ENCODE measurements at regions not wholly inside any gene's neighbourhood (a gene's known extent, or its start where the extent isn't known, plus 50 kb on each side); places are given as distances from the start of the nearest gene placed in this dataset.

DNA sequence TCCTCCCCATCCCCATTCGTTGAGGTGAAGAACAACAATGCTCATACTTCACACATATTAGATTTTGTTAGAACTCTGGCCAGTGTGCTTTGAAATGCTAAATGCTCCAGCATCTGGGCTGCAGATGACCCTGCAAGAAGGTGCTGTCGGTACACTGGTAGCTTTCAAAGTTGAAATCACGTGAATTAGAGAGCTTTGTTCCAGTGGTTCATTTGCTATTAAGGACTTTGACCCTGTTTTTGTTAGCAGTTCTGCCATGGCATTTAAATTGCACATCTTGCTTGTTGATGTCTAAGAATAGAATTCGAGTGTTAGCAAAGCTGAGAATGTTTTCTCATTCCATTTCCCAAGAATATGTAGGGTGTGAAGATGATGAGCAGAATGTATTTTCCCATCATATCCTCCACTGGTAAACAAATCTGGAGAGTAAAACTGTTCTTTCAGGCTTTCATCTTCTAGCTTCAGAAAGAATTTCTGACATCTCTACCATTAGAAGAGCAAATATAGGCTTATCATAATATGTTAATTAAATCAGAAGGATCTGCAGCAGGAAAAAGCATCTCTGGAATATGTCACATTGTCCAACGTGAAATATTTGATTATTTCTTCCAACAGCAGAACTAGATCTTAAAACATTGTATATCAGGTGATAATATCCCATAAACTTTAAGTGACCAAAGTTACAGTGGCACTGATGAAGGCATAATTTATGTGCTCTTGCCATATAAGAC is 98.8 kb upstream of the PDE3A start:
- peak overlapping the region in 11 of 12 donors; percentile 12 to 91 (median 61) for H3K27ac ChIP-seq
- 44 to 52% (median 44%) methylated on average over 5 of the region's 5 CpGs for WGBS, 4 donors
- no peaks in the 10 kb centered on the region for H3K36me3 ChIP-seq
- no peaks in the 10 kb centered on the region for H3K27me3 ChIP-seq
- DNase-seq (no peak), ATAC-seq (no peak)
- no peak overlapping the region for H3K4me3 ChIP-seq
- TF ChIP-seq POLR2A (IDR thresholded peaks at IDR 0.05): no peak
- TF ChIP-seq, protein P1, sequence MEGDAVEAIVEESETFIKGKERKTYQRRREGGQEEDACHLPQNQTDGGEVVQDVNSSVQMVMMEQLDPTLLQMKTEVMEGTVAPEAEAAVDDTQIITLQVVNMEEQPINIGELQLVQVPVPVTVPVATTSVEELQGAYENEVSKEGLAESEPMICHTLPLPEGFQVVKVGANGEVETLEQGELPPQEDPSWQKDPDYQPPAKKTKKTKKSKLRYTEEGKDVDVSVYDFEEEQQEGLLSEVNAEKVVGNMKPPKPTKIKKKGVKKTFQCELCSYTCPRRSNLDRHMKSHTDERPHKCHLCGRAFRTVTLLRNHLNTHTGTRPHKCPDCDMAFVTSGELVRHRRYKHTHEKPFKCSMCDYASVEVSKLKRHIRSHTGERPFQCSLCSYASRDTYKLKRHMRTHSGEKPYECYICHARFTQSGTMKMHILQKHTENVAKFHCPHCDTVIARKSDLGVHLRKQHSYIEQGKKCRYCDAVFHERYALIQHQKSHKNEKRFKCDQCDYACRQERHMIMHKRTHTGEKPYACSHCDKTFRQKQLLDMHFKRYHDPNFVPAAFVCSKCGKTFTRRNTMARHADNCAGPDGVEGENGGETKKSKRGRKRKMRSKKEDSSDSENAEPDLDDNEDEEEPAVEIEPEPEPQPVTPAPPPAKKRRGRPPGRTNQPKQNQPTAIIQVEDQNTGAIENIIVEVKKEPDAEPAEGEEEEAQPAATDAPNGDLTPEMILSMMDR (IDR thresholded peaks at IDR 0.05): no peak
- intact Hi-C loops (cut with DNase I): loop anchor here in 8 of 10 donors (5.0 to 10.0 kb wide), 9 partner anchors 53 to 355 kb away; partner anchors contain the start of gene PDE3A (in 6 of the 8)
- H3K4me1 ChIP-seq: peaks cover 0 to 47% (median 16%) of the 10 kb centered on the region in 12 donors
- no peaks in the 10 kb centered on the region for H3K9me3 ChIP-seq

DNA sequence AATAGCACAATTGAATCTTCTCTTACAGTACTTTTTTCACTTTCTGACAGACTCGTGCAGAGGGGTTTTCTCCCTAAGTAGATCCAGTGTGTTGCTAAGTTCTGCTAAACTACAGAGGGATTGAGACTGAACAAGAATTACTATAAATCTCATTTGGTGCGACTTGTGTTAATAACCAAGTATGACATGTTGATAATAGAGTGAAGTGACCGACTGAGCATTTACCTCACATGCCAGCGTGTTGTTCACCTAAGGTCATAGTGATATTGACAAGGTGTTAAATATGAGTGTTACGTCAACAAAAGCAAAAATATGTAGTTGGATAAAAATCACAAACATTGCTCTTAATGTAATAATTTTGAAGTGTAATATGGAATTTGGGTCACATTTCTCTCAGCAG is 97.8 kb upstream of the PDE3A start:
- intact Hi-C loops (cut with DNase I): loop anchor here in 8 of 10 donors (5.0 to 10.0 kb wide), 9 partner anchors 52 to 356 kb away; partner anchors contain the start of gene PDE3A (in 6 of the 8)
- DNase-seq: no peak
- Histone ChIP-seq H3K27ac (peak overlapping the region in 11 of 12 donors; percentile 16 to 91 (median 61)), H3K9me3 (no peaks in the 10 kb centered on the region), H3K27me3 (no peaks in the 10 kb centered on the region), H3K4me3 (no peak overlapping the region), H3K36me3 (no peaks in the 10 kb centered on the region), H3K4me1 (peaks cover 0 to 53% (median 16%) of the 10 kb centered on the region in 12 donors)
- WGBS, 4 donors: 45 to 54% (median 53%) methylated on average over 5 of the region's 5 CpGs
- ATAC-seq: peak in 2 of 4 donors; percentile 49 to 66
- no peak for TF ChIP-seq POLR2A (IDR thresholded peaks at IDR 0.05)
- TF ChIP-seq, protein P1 (IDR thresholded peaks at IDR 0.05): no peak

DNA sequence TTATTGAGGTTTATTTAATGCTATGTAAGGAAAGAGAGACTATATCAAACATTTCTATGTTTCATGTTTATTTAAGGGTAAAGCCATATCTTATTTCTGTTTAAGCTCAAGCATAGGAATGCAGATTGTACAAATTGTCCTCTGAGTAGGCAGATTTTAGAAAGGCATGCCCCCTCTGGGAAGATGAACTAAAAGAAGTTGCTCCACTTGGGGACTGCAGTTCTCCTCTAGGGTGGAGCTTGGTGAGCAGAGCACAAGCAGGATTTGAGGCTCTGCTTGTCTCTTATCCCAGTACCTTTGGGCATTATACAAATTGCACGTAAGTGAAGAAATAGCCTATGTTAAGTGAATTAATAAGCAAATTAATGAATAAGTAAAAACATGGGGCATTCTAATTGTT is 96.2 kb upstream of the PDE3A start:
- WGBS, 4 donors: 40 to 71% (median 63%) methylated on average over 1 of the region's 1 CpG
- peak; percentile 35 to 63 (median 55) for ATAC-seq
- DNase-seq: peak in 1 of 5 donors; percentile 32
- H3K9me3 ChIP-seq: no peaks in the 10 kb centered on the region
- H3K27me3 ChIP-seq: no peaks in the 10 kb centered on the region
- H3K4me3 ChIP-seq: peak overlapping the region in 1 of 12 donors; percentile 30
- peaks cover 0 to 53% (median 16%) of the 10 kb centered on the region in 12 donors for H3K4me1 ChIP-seq
- H3K27ac ChIP-seq: peak overlapping the region; percentile 28 to 91 (median 71)
- TF ChIP-seq POLR2A (IDR thresholded peaks at IDR 0.05): no peak
- TF ChIP-seq, protein P1 (IDR thresholded peaks at IDR 0.05): peak in 1 of 12 donors; percentile 6
- H3K36me3 ChIP-seq: no peaks in the 10 kb centered on the region
- intact Hi-C loops (cut with DNase I): loop anchor here in 8 of 10 donors (5.0 to 10.0 kb wide), 9 partner anchors 50 to 357 kb away; partner anchors contain the start of gene PDE3A (in 6 of the 8)

DNA sequence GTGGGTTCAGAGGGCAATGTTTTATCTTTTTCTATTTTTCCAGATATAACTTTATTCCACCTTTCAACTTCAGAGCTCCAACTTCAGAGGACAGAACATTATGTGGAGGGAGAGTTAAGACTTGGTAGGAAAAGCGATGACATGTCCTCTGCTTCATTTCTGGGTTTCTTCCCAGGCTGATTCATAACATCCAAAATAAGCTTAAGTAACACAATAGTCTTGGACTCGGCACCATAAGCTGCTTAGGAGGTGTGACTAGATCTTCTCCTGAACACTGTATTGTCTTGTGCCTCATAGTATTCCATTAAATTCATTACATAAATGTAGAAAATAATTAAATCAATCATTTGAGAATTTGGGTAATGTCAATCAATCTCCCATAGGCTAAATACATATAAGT is 95.5 kb upstream of the PDE3A start:
- intact Hi-C loops (cut with DNase I): loop anchor here in 8 of 10 donors (5.0 to 10.0 kb wide), 9 partner anchors 50 to 358 kb away; partner anchors contain the start of gene PDE3A (in 6 of the 8)
- peaks cover 0 to 53% (median 16%) of the 10 kb centered on the region in 12 donors for H3K4me1 ChIP-seq

More for the DNA sequence above, 95.5 kb upstream of the PDE3A start:
- Histone ChIP-seq H3K27ac (peak overlapping the region; percentile 28 to 91 (median 71)), H3K9me3 (no peaks in the 10 kb centered on the region), H3K27me3 (no peaks in the 10 kb centered on the region), H3K4me3 (peak overlapping the region in 1 of 12 donors; percentile 30), H3K36me3 (no peaks in the 10 kb centered on the region)
- no peak for TF ChIP-seq POLR2A (IDR thresholded peaks at IDR 0.05)
- TF ChIP-seq, protein P1 (IDR thresholded peaks at IDR 0.05): no peak
- ATAC-seq (peak; percentile 76 to 83 (median 80)), DNase-seq (no peak)
- 23 to 31% (median 28%) methylated on average over 2 of the region's 2 CpGs for WGBS, 4 donors

Data from heart left ventricle (tissue), 16 donors.